Fibroblast of villous mesenchyme (primary cell): ENCODE measurements at regions not wholly inside any gene's neighbourhood (a gene's known extent, or its start where the extent isn't known, plus 50 kb on each side); places are given as distances from the start of the nearest gene placed in this dataset.

Experiments
- DNase-seq: peaks from one replicate; pipeline ENCODE4 v3.0.0-alpha.2; 2010; ENCODE audit warnings: low read depth
- H3K4me3 ChIP-seq: 2 replicates; pipeline ENCODE4 v1.5.1; 2011; ENCODE audit warnings: low read depth, mild to moderate bottlenecking, low read length
- TF ChIP-seq, protein P1 (sequence below): IDR thresholded peaks from 2 replicates; pipeline ENCODE4 v1.5.1; 2012; ENCODE audit warnings: low read depth, mild to moderate bottlenecking, low read length; ENCODE audit not compliant: insufficient read depth

DNA sequence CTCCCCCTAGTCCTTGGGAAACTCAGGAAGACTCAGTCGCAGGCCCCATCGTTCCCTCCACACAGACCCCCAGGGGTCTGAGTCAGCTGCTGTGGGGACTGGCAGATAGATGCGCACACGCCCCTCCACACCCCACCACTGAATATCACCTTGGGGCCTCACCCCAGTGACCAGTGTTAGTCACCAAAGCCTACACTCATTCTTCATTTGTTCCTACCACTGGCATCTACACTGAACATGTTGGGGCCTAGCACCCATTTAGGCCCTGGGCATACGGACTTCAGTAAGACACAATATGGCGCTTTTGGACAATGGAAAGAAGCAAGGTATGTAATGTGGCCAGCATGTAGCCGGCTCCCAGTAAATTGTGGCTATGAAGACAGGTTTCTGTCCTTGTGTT, 154.1 kb upstream of the PJA1 start:
- DNase-seq: no peak
- no peak overlapping the region for H3K4me3 ChIP-seq
- TF ChIP-seq, protein P1, sequence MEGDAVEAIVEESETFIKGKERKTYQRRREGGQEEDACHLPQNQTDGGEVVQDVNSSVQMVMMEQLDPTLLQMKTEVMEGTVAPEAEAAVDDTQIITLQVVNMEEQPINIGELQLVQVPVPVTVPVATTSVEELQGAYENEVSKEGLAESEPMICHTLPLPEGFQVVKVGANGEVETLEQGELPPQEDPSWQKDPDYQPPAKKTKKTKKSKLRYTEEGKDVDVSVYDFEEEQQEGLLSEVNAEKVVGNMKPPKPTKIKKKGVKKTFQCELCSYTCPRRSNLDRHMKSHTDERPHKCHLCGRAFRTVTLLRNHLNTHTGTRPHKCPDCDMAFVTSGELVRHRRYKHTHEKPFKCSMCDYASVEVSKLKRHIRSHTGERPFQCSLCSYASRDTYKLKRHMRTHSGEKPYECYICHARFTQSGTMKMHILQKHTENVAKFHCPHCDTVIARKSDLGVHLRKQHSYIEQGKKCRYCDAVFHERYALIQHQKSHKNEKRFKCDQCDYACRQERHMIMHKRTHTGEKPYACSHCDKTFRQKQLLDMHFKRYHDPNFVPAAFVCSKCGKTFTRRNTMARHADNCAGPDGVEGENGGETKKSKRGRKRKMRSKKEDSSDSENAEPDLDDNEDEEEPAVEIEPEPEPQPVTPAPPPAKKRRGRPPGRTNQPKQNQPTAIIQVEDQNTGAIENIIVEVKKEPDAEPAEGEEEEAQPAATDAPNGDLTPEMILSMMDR: no peak

DNA sequence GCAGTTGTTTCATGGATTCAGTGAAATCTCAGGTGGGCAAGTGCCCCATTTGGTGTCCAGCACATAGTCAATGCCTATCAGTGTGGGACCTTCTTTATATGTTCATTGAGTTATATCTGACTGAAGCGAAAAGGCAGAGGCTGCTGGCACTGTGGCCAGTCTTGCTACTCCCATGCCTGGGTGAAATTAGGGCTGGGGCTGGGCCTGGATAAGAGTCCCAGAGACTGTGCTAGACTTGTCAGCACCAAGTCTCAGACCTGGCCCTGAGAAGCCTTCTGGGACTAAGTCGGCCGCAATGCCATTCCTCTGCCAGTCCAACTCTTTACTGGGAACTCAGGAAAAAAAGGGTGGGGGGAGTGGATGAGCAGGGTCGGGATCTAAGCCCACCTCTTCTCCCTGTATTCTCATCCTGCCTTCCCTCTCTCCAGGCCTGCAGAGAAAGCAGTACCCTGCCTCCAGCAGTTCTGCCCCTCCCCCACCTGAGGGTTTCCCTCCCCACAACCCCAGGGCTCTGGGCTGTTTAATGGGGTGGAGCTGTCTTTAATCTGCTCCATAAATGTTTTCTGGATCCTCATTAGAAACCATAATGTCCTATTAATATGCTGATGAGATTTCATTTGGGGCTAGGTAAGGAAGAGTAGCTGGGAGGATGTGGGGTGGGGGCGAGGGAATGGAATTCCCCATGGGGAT, 153.5 kb upstream of the PJA1 start:
- no peak overlapping the region for H3K4me3 ChIP-seq
- TF ChIP-seq, protein P1: no peak
- no peak for DNase-seq

DNA sequence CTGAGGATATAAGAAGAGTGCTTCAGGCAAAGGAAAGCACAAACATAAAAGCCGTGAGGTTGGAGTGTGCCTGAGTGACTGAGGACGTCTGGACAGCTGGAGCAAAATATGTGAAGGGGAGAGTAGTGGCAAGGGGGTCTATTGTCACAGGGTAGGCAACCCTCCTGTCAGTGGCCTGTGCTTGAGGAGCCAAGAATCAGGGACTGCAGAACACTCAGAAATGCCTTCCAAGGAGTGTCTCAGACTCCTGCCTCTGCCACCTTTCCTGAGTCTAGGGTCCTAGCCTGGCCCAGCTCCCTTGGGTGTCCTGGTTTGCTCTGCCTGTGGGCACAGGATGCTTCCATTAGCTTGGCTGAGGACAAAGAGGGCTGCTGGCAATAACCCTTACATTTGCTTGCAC, 152.5 kb upstream of the PJA1 start:
- no peak for DNase-seq
- TF ChIP-seq, protein P1: no peak
- no peak overlapping the region for H3K4me3 ChIP-seq

DNA sequence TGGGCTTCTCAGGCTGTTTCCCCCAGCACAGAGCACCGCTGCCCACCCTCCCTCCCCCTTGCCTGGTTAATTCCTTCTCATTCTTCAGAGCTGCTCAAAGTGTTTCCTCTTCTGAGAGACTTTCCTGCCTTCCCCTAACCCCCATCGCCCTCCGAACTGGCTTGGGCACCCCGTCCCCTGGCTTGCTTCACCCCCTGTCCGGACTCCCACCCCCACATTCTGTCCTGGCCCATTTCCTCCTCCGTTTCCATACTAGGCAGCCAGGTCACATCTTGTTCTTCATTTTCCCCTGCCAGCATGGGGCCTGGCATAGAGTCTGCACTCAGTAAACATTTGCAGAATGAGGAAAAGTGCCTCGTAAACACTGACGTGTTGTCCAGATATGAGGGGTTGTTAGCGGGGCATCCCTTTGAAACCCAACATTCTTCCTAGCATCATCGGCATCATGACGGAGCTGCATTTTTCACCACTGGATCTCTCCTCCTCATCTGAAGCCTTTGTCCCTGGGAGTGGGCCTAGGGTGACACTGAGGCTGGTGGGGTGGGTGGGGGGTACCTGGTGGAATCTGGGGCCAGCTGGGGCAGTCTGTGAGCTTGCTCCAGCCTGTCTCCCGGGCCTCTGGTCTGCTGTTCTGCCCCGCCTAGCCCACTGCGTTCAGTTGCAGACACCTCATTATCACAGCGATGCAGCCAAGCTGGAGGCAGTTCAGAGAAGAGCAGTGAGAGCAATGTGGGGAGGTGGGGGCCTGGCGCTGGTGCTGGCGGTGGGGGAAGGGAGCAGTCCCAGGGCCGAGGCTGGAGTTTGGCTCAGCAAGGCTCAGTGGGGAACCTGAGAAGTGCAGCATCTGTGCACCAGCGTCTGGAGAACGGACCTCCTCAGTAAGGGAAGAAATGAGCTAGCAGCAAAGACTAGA, 149.4 kb upstream of the PJA1 start:
- DNase-seq: no peak
- TF ChIP-seq, protein P1: no peak
- H3K4me3 ChIP-seq: no peak overlapping the region

DNA sequence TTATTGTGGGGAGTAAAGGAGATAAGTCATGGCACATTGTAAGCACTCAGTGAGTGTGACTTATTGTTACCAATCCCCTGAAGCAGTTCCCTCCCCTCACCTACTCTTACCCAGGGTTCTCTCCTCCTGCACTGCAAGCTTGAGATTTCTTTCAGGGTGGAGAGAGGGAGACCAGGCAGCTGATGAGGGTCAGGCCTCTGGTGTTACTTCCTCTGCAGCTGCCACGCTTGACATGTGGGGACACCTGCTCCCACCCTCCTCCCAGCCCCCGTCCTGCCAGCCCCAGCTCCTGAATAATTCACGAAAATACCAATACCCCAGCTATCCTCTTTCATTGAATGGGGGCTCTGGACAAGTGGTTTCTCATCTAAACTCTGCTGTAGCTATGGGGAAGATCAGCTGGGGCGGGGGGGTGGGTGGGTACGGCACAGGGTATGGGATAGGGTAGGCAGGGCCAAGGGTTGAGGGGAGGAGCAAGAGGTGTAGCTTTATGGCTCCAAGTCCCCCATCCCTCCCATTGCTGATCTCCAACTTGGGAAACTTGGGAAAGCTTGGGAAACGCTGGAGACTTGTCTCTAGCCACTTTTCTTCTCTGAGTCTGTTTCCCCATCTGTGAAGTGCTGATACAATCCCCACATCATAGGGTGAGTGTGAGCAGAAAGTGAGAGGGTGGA, 148.5 kb upstream of the PJA1 start:
- no peak for DNase-seq
- TF ChIP-seq, protein P1: no peak
- no peak overlapping the region for H3K4me3 ChIP-seq

DNA sequence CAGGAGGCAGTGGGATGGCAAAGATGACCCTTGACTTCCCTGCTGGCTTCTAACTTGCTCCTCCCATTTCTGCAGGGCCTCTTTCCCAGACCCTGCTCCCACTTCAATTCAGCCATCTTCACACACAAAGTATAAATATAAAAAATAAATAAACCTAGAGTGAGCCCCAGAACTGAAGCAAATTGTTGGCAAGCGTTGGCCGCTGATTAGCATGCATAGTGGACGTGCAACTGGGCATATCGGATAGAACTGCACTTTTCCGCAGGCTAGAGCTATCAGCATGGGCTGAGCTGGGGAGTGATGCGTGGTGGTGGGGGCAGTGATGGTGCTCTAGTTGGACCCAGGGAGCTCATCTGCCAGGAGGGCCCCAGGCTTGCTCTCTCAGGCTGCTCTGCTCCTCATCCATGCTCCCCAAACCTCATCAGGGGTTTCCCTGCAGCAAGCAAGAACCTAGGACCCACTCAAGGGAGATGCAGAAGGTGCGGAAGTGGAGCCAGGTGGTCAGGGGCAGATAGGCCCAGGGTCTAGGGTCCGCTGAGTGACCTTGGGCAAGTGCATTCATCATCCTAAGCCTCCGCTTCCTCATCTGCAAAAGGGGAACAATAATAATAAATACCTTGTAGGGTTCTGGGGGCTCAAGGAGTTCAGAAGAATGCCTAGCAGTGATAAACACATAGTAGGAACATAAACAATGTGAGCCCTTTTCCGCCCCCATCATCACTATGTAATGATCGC, 146.8 kb upstream of the PJA1 start:
- no peak overlapping the region for H3K4me3 ChIP-seq
- TF ChIP-seq, protein P1: no peak
- no peak for DNase-seq
